ENCODE measurements at regions not wholly inside any gene's neighbourhood (a gene's known extent, or its start where the extent isn't known, plus 50 kb on each side); places are given as distances from the start of the nearest gene placed in this dataset.
"Not testable (repeated sequence)": the region's sequence is repeated elsewhere in the genome, so short reads cannot be mapped to it uniquely, and the experiment has no call there.

GRCh38 chr5:164532235-164532900 is 1026.9 kb downstream of the MAT2B start:
- DNase-seq: no peak

GRCh38 chr5:164533426-164533825 is 1028.0 kb downstream of the MAT2B start:
- not testable (repeated sequence) for DNase-seq

GRCh38 chr5:164540174-164540573 is 1034.8 kb downstream of the MAT2B start:
- no peak for DNase-seq

GRCh38 chr5:164545507-164545906 is 1040.1 kb downstream of the MAT2B start:
- no peak for DNase-seq

GRCh38 chr5:164553851-164554250 is 1048.4 kb downstream of the MAT2B start:
- DNase-seq: peak; percentile 15

GRCh38 chr5:164555809-164556208 is 1050.4 kb downstream of the MAT2B start:
- DNase-seq: peak; percentile 29

- DNase-seq: no peak
Measured at GRCh38 chr5:164560216-164560615, 1054.8 kb downstream of the MAT2B start.

- peak; percentile 82 for DNase-seq
Measured at GRCh38 chr5:164561933-164562872, 1056.8 kb downstream of the MAT2B start.

- no peak for DNase-seq
Measured at GRCh38 chr5:164563370-164563769, 1058.0 kb downstream of the MAT2B start.

- no peak for DNase-seq
Measured at GRCh38 chr5:164573397-164573796, 1068.0 kb downstream of the MAT2B start.

GRCh38 chr5:164577201-164577600 is 1071.8 kb downstream of the MAT2B start:
- no peak for DNase-seq

GRCh38 chr5:164577742-164578141 is 1072.3 kb downstream of the MAT2B start:
- no peak for DNase-seq

GRCh38 chr5:164578401-164578800 is 1073.0 kb downstream of the MAT2B start:
- DNase-seq: no peak

GRCh38 chr5:164578911-164579310 is 1073.5 kb downstream of the MAT2B start:
- DNase-seq: no peak

GRCh38 chr5:164580155-164580554 is 1074.7 kb downstream of the MAT2B start:
- DNase-seq: no peak

GRCh38 chr5:164581889-164582288 is 1076.5 kb downstream of the MAT2B start:
- no peak for DNase-seq

- DNase-seq: peak; percentile 1
Measured at GRCh38 chr5:164593982-164594381, 1088.6 kb downstream of the MAT2B start.

GRCh38 chr5:164597293-164597900 is 1092.0 kb downstream of the MAT2B start:
- no peak for DNase-seq

GRCh38 chr5:164600274-164600673 is 1094.9 kb downstream of the MAT2B start:
- DNase-seq: peak; percentile 48

- no peak for DNase-seq
Measured at GRCh38 chr5:164600929-164601535, 1095.6 kb downstream of the MAT2B start.

- no peak for DNase-seq
Measured at GRCh38 chr5:164608507-164608906, 1103.1 kb downstream of the MAT2B start.

GRCh38 chr5:164610374-164610773 is 1105.0 kb downstream of the MAT2B start:
- DNase-seq: no peak

- no peak for DNase-seq
Measured at GRCh38 chr5:164614707-164615106, 1109.3 kb downstream of the MAT2B start.

Data from fibroblast of skin of abdomen (primary cell).